CD14-positive monocyte (primary cell): ENCODE measurements at regions not wholly inside any gene's neighbourhood (a gene's known extent, or its start where the extent isn't known, plus 50 kb on each side); places are given as distances from the start of the nearest gene placed in this dataset.

Experiments
- DNase-seq, 3 donors: peaks; one replicate each; pipeline ENCODE4 v3.0.0-alpha.2; 2011 to 2022
- H2AFZ ChIP-seq: 2 replicates; pipeline ENCODE4 v1.6.0; 2012; ENCODE audit warnings: mild to moderate bottlenecking, low read depth, low read length, inconsistent platforms; ENCODE audit not compliant: insufficient read depth, poor library complexity, severe bottlenecking
- H3K27ac ChIP-seq, 2 donors: 1 replicate in 1 of 2; 2 replicates in 1 of 2; pipeline ENCODE4 v1.5.1; 2012 to 2013; ENCODE audit warnings: low read length in 2 of 2, control low read depth in 1 of 2, inconsistent platforms in 1 of 2, low read depth in 1 of 2, mild to moderate bottlenecking in 1 of 2
- H3K27me3 ChIP-seq, 2 donors: one replicate each; pipeline versions ENCODE4 v1.6.0 to v1.6.1; 2011 to 2013; ENCODE audit warnings: low read length in 2 of 2; ENCODE audit not compliant: control insufficient read depth in 2 of 2, insufficient read depth in 2 of 2
- H3K36me3 ChIP-seq, 2 donors: replicated peaks in 1 of 2; 1 replicate in 1 of 2; 2 replicates in 1 of 2; pipeline versions ENCODE4 v1.5.1 to v1.6.1; 2012 to 2013; ENCODE audit warnings: low read length in 2 of 2, control low read depth in 1 of 2, inconsistent platforms in 1 of 2, mild to moderate bottlenecking in 1 of 2; ENCODE audit not compliant: insufficient read depth in 2 of 2, control insufficient read depth in 1 of 2
- H3K4me1 ChIP-seq, 2 donors: 1 replicate in 1 of 2; 2 replicates in 1 of 2; pipeline versions ENCODE4 v1.5.1 to v1.6.1; 2012 to 2013; ENCODE audit warnings: low read length in 2 of 2, control low read depth in 1 of 2, inconsistent platforms in 1 of 2, mild to moderate bottlenecking in 1 of 2, moderate library complexity in 1 of 2; ENCODE audit not compliant: insufficient read depth in 2 of 2, control insufficient read depth in 1 of 2
- H3K4me2 ChIP-seq: replicated peaks from 2 replicates; pipeline ENCODE3; 2012; ENCODE audit warnings: low read length, moderate library complexity, mild to moderate bottlenecking; ENCODE audit not compliant: poor library complexity, severe bottlenecking; ENCODE audit errors: extremely low read depth
- H3K4me3 ChIP-seq, 3 experiments: fragments of 200-600 bp in 1 of 3; sonication (generic) in 1 of 3; replicated peaks in 1 of 3; 1 replicate in 2 of 3; 2 replicates in 1 of 3; pipeline ENCODE4 v1.5.1; 2011 to 2013; ENCODE audit warnings: low read length in 3 of 3, mild to moderate bottlenecking in 3 of 3, control low read depth in 2 of 3, low read depth in 2 of 3, inconsistent platforms in 1 of 3, moderate library complexity in 1 of 3
- H3K79me2 ChIP-seq: 2 replicates; pipeline ENCODE4 v1.6.0; 2012; ENCODE audit warnings: mild to moderate bottlenecking, control low read depth, inconsistent platforms, low read length, moderate library complexity; ENCODE audit not compliant: insufficient read depth
- H3K9ac ChIP-seq: 2 replicates; pipeline ENCODE4 v1.6.0; 2017; ENCODE audit warnings: low read length, mild to moderate bottlenecking; ENCODE audit not compliant: insufficient read depth, poor library complexity, severe bottlenecking
- H3K9me3 ChIP-seq, 2 donors: replicated peaks in 1 of 2; 1 replicate in 1 of 2; 2 replicates in 1 of 2; pipeline versions ENCODE4 v1.5.1 to v1.6.1; 2012 to 2013; ENCODE audit warnings: low read length in 2 of 2, control low read depth in 1 of 2; ENCODE audit not compliant: control insufficient read depth in 1 of 2, insufficient read depth in 1 of 2
- H4K20me1 ChIP-seq: 2 replicates; pipeline ENCODE4 v1.6.0; 2012; ENCODE audit warnings: mild to moderate bottlenecking, low read length, control low read depth, moderate library complexity; ENCODE audit not compliant: insufficient read depth
- H3K27ac Mint-ChIP-seq, 7 donors: one replicate each; pipeline ENCODE4 v1.8.0; 2020; ENCODE audit warnings: mild to moderate bottlenecking in 7 of 7, mixed read lengths in 7 of 7, moderate library complexity in 6 of 7, inconsistent platforms in 2 of 7
- H3K27me3 Mint-ChIP-seq, 3 donors: one replicate each; pipeline ENCODE4 v1.8.0; 2021 to 2022; ENCODE audit warnings: low read depth in 3 of 3, mild to moderate bottlenecking in 3 of 3, mixed read lengths in 3 of 3, moderate library complexity in 3 of 3, inconsistent platforms in 1 of 3
- H3K36me3 Mint-ChIP-seq, 2 donors: one replicate each; pipeline ENCODE4 v1.8.0; 2020; ENCODE audit warnings: mixed read lengths in 2 of 2, inconsistent platforms in 1 of 2, mild to moderate bottlenecking in 1 of 2
- H3K4me1 Mint-ChIP-seq: one replicate; pipeline ENCODE4 v1.8.0; 2020; ENCODE audit warnings: mild to moderate bottlenecking, mixed read lengths
- H3K4me3 Mint-ChIP-seq, 2 donors: one replicate each; pipeline ENCODE4 v1.8.0; 2020; ENCODE audit warnings: mild to moderate bottlenecking in 2 of 2, mixed read lengths in 2 of 2, moderate library complexity in 1 of 2
- H3K9me3 Mint-ChIP-seq, 7 donors: one replicate each; pipeline ENCODE4 v1.8.0; 2020 to 2022; ENCODE audit warnings: mixed read lengths in 7 of 7, mild to moderate bottlenecking in 6 of 7, moderate library complexity in 6 of 7, inconsistent platforms in 2 of 7
- WGBS: methylation state at CpG from one replicate; pipeline ENCODE4 v1.1.5; 2013; ENCODE audit warnings: missing lambda C conversion rate; ENCODE audit not compliant: insufficient coverage; 5-methylcytosine and 5-hydroxymethylcytosine counted together
- intact Hi-C, 2 donors: fragments of 100-400 bp; cut with micrococcal nuclease; formaldehyde crosslinking; loops; one replicate each; pipeline versions ENCODE4 v1.15.0 to v1.15.1; 2023
- TF ChIP-seq, protein P1 (sequence below): fragments of 200-600 bp; IDR thresholded peaks from one replicate; pipeline ENCODE4 v1.8.0; 2022; ENCODE audit warnings: antibody characterized with exemption, mild to moderate bottlenecking

- H3K27me3 Mint-ChIP-seq: peaks cover 0 to 1% (median 0%) of the 10 kb centered on the region in 3 donors
- no peaks in the 10 kb centered on the region for H4K20me1 ChIP-seq
- H3K9ac ChIP-seq: no peak overlapping the region
- H3K9me3 ChIP-seq: peaks cover 0 to 4% of the 10 kb centered on the region in 2 donors
- H3K4me1 Mint-ChIP-seq: no peaks in the 10 kb centered on the region
- no peaks in the 10 kb centered on the region for H3K36me3 ChIP-seq
- H3K4me1 ChIP-seq: no peaks in the 10 kb centered on the region
- TF ChIP-seq, protein P1, sequence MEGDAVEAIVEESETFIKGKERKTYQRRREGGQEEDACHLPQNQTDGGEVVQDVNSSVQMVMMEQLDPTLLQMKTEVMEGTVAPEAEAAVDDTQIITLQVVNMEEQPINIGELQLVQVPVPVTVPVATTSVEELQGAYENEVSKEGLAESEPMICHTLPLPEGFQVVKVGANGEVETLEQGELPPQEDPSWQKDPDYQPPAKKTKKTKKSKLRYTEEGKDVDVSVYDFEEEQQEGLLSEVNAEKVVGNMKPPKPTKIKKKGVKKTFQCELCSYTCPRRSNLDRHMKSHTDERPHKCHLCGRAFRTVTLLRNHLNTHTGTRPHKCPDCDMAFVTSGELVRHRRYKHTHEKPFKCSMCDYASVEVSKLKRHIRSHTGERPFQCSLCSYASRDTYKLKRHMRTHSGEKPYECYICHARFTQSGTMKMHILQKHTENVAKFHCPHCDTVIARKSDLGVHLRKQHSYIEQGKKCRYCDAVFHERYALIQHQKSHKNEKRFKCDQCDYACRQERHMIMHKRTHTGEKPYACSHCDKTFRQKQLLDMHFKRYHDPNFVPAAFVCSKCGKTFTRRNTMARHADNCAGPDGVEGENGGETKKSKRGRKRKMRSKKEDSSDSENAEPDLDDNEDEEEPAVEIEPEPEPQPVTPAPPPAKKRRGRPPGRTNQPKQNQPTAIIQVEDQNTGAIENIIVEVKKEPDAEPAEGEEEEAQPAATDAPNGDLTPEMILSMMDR: no peak
- WGBS: no CpG with 5 or more reads among the region's 2 CpGs
- intact Hi-C loops: no loop called here
- no peaks in the 10 kb centered on the region for H3K79me2 ChIP-seq
- no peak overlapping the region for H3K4me3 ChIP-seq
- H2AFZ ChIP-seq: no peak overlapping the region
- peaks cover 0 to 13% (median 2%) of the 10 kb centered on the region in 7 donors for H3K9me3 Mint-ChIP-seq
- H3K36me3 Mint-ChIP-seq: no peaks in the 10 kb centered on the region
- no peak overlapping the region for H3K27ac ChIP-seq
- no peak overlapping the region for H3K4me3 Mint-ChIP-seq
- H3K4me2 ChIP-seq: no peak overlapping the region
- DNase-seq: no peak
- H3K27me3 ChIP-seq: no peaks in the 10 kb centered on the region
- H3K27ac Mint-ChIP-seq: no peak overlapping the region
Observed at GRCh38 chr16:64880994-64881393, 240.9 kb downstream of the CDH11 start.

DNA sequence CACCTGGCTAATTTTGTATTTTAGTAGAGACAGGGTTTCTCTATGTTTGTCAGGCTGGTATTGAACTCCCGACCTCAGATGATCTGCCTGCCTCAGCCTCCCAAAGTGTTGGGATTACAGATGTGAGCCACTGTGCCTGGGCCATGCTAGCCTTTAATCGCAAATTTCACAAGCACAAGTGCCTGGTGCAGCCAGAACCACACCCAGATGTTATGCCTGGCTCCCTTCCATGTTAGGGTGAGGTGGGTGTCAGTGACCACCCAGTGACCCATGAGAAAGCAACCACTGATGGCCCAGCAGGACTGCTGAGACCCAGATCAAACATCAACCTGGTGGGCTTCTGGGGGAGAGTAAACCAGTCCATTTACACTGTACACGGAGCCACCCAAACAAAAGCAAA, 241.9 kb downstream of the CDH11 start:
- Mint-ChIP-seq H3K27me3 (peaks cover 0 to 1% (median 0%) of the 10 kb centered on the region in 3 donors), H3K4me1 (no peaks in the 10 kb centered on the region), H3K4me3 (no peak overlapping the region), H3K27ac (no peak overlapping the region), H3K9me3 (peaks cover 0 to 13% (median 2%) of the 10 kb centered on the region in 7 donors), H3K36me3 (no peaks in the 10 kb centered on the region)
- H3K4me3 ChIP-seq: no peak overlapping the region
- H2AFZ ChIP-seq: no peak overlapping the region
- H3K4me2 ChIP-seq: no peak overlapping the region
- no peaks in the 10 kb centered on the region for H3K36me3 ChIP-seq
- 92% methylated on average over 2 of the region's 3 CpGs for WGBS
- intact Hi-C loops: no loop called here
- H4K20me1 ChIP-seq: no peaks in the 10 kb centered on the region
- H3K27ac ChIP-seq: no peak overlapping the region
- H3K9me3 ChIP-seq: peaks cover 0 to 4% of the 10 kb centered on the region in 2 donors
- DNase-seq: no peak
- TF ChIP-seq, protein P1: no peak
- no peak overlapping the region for H3K9ac ChIP-seq
- no peaks in the 10 kb centered on the region for H3K4me1 ChIP-seq
- no peaks in the 10 kb centered on the region for H3K79me2 ChIP-seq
- no peaks in the 10 kb centered on the region for H3K27me3 ChIP-seq
